HUES48 (cell line): ENCODE measurements at regions not wholly inside any gene's neighbourhood (a gene's known extent, or its start where the extent isn't known, plus 50 kb on each side); places are given as distances from the start of the nearest gene placed in this dataset.

ENCODE experiments used
- H3K27ac ChIP-seq: one replicate; pipeline ENCODE4 v1.7.0; 2013; ENCODE audit warnings: low read depth, low read length, inconsistent platforms
- H3K27me3 ChIP-seq: 2 replicates; pipeline ENCODE4 v1.6.1; 2013; ENCODE audit warnings: mild to moderate bottlenecking, low read length; ENCODE audit not compliant: control insufficient read depth, insufficient read depth
- H3K36me3 ChIP-seq: 2 replicates; pipeline ENCODE4 v1.6.1; 2013; ENCODE audit warnings: low read length; ENCODE audit not compliant: control insufficient read depth, insufficient read depth
- H3K4me1 ChIP-seq: 2 replicates; pipeline ENCODE4 v1.6.1; 2013; ENCODE audit warnings: mild to moderate bottlenecking, low read length; ENCODE audit not compliant: control insufficient read depth, insufficient read depth
- H3K4me3 ChIP-seq: 2 replicates; pipeline ENCODE4 v1.5.1; 2013; ENCODE audit warnings: mild to moderate bottlenecking, low read depth, low read length
- H3K9ac ChIP-seq: 2 replicates; pipeline ENCODE4 v1.6.1; 2013; ENCODE audit warnings: mild to moderate bottlenecking, low read depth, low read length, moderate library complexity
- H3K9me3 ChIP-seq: 2 replicates; pipeline ENCODE4 v1.6.1; 2013; ENCODE audit warnings: low read length; ENCODE audit not compliant: control insufficient read depth, insufficient read depth

- no peaks in the 10 kb centered on the region for H3K9me3 ChIP-seq
- H3K4me3 ChIP-seq, result no peak overlapping the region
- H3K36me3 ChIP-seq, result no peaks in the 10 kb centered on the region
- H3K27me3 ChIP-seq, result no peaks in the 10 kb centered on the region
- no peak overlapping the region for H3K9ac ChIP-seq
- H3K4me1 ChIP-seq, result peaks cover 23% of the 10 kb centered on the region
- no peak overlapping the region for H3K27ac ChIP-seq
Observed at GRCh38 chr1:195332102-195332501, 1276.1 kb downstream of the KCNT2 start.

- Histone ChIP-seq H3K9ac (no peak overlapping the region), H3K4me3 (no peak overlapping the region), H3K4me1 (peaks cover 12% of the 10 kb centered on the region; the same call in 1 of the 2 replicates), H3K27ac (no peak overlapping the region), H3K27me3 (no peaks in the 10 kb centered on the region), H3K9me3 (no peaks in the 10 kb centered on the region), H3K36me3 (no peaks in the 10 kb centered on the region)
Observed at GRCh38 chr1:195328681-195329080, 1279.6 kb downstream of the KCNT2 start.

GRCh38 chr1:195328102-195328501 is 1280.1 kb downstream of the KCNT2 start:
- Histone ChIP-seq H3K4me1 (peaks cover 12% of the 10 kb centered on the region; the same call in 1 of the 2 replicates), H3K4me3 (no peak overlapping the region), H3K27me3 (no peaks in the 10 kb centered on the region), H3K9me3 (no peaks in the 10 kb centered on the region), H3K9ac (no peak overlapping the region), H3K36me3 (no peaks in the 10 kb centered on the region), H3K27ac (no peak overlapping the region)

- Histone ChIP-seq H3K4me3 (no peak overlapping the region), H3K27ac (no peak overlapping the region), H3K36me3 (no peaks in the 10 kb centered on the region), H3K9ac (no peak overlapping the region), H3K4me1 (peaks cover 12% of the 10 kb centered on the region; the same call in 1 of the 2 replicates), H3K27me3 (no peaks in the 10 kb centered on the region), H3K9me3 (no peaks in the 10 kb centered on the region)
Observed at GRCh38 chr1:195327361-195327760, 1280.9 kb downstream of the KCNT2 start.

GRCh38 chr1:195326325-195326724 is 1281.9 kb downstream of the KCNT2 start:
- H3K9ac ChIP-seq, result no peak overlapping the region
- H3K9me3 ChIP-seq, result no peaks in the 10 kb centered on the region
- H3K4me3 ChIP-seq, result no peak overlapping the region
- no peak overlapping the region for H3K27ac ChIP-seq
- H3K4me1 ChIP-seq, result peaks cover 12% of the 10 kb centered on the region; the same call in 1 of the 2 replicates
- H3K36me3 ChIP-seq, result no peaks in the 10 kb centered on the region
- no peaks in the 10 kb centered on the region for H3K27me3 ChIP-seq

- H3K9me3 ChIP-seq, result no peaks in the 10 kb centered on the region
- H3K4me1 ChIP-seq, result peaks cover 12% of the 10 kb centered on the region; the same call in 1 of the 2 replicates
- H3K27me3 ChIP-seq, result no peaks in the 10 kb centered on the region
- no peaks in the 10 kb centered on the region for H3K36me3 ChIP-seq
- no peak overlapping the region for H3K9ac ChIP-seq
- no peak overlapping the region for H3K4me3 ChIP-seq
- H3K27ac ChIP-seq, result no peak overlapping the region
Observed at GRCh38 chr1:195325181-195325580, 1283.1 kb downstream of the KCNT2 start.

GRCh38 chr1:195306281-195306680 is 1302.0 kb downstream of the KCNT2 start:
- Histone ChIP-seq H3K9ac (no peak overlapping the region), H3K4me1 (no peaks in the 10 kb centered on the region), H3K27ac (no peak overlapping the region), H3K36me3 (no peaks in the 10 kb centered on the region), H3K9me3 (no peaks in the 10 kb centered on the region), H3K27me3 (no peaks in the 10 kb centered on the region), H3K4me3 (no peak overlapping the region)

- Histone ChIP-seq H3K4me3 (no peak overlapping the region), H3K4me1 (peaks cover 5% of the 10 kb centered on the region; the same call in 1 of the 2 replicates), H3K27ac (no peak overlapping the region), H3K27me3 (no peaks in the 10 kb centered on the region), H3K9me3 (no peaks in the 10 kb centered on the region), H3K9ac (no peak overlapping the region), H3K36me3 (no peaks in the 10 kb centered on the region)
Observed at GRCh38 chr1:195294911-195295310, 1313.3 kb downstream of the KCNT2 start.

GRCh38 chr1:195278644-195279043 is 1329.6 kb downstream of the KCNT2 start:
- Histone ChIP-seq H3K4me3 (no peak overlapping the region), H3K27ac (no peak overlapping the region), H3K9ac (no peak overlapping the region)

GRCh38 chr1:195275710-195276109 is 1332.5 kb downstream of the KCNT2 start:
- Histone ChIP-seq H3K36me3 (no peaks in the 10 kb centered on the region), H3K9me3 (no peaks in the 10 kb centered on the region), H3K4me3 (no peak overlapping the region), H3K27ac (no peak overlapping the region), H3K27me3 (no peaks in the 10 kb centered on the region), H3K9ac (no peak overlapping the region), H3K4me1 (no peaks in the 10 kb centered on the region)

More at GRCh38 chr1:195278644-195279043, 1329.6 kb downstream of the KCNT2 start:
- Histone ChIP-seq H3K9me3 (no peaks in the 10 kb centered on the region), H3K4me1 (no peaks in the 10 kb centered on the region), H3K27me3 (no peaks in the 10 kb centered on the region), H3K36me3 (no peaks in the 10 kb centered on the region)

- H3K36me3 ChIP-seq, result no peaks in the 10 kb centered on the region
- H3K9ac ChIP-seq, result no peak overlapping the region
- no peaks in the 10 kb centered on the region for H3K9me3 ChIP-seq
Observed at GRCh38 chr1:195251900-195252299, 1356.3 kb downstream of the KCNT2 start.

GRCh38 chr1:195243492-195243891 is 1364.7 kb downstream of the KCNT2 start:
- no peaks in the 10 kb centered on the region for H3K36me3 ChIP-seq

More at GRCh38 chr1:195251900-195252299, 1356.3 kb downstream of the KCNT2 start:
- H3K27me3 ChIP-seq, result no peaks in the 10 kb centered on the region
- H3K27ac ChIP-seq, result no peak overlapping the region
- H3K4me3 ChIP-seq, result no peak overlapping the region
- no peaks in the 10 kb centered on the region for H3K4me1 ChIP-seq

More at GRCh38 chr1:195243492-195243891, 1364.7 kb downstream of the KCNT2 start:
- no peak overlapping the region for H3K27ac ChIP-seq
- H3K27me3 ChIP-seq, result no peaks in the 10 kb centered on the region
- H3K9ac ChIP-seq, result no peak overlapping the region
- H3K9me3 ChIP-seq, result no peaks in the 10 kb centered on the region; the same call in 1 of the 2 replicates
- no peaks in the 10 kb centered on the region for H3K4me1 ChIP-seq
- H3K4me3 ChIP-seq, result no peak overlapping the region
